SK-N-SH (cell line): ENCODE measurements at regions not wholly inside any gene's neighbourhood (a gene's known extent, or its start where the extent isn't known, plus 50 kb on each side); places are given as distances from the start of the nearest gene placed in this dataset.
"Not testable (repeated sequence)": the region's sequence is repeated elsewhere in the genome, so short reads cannot be mapped to it uniquely, and the experiment has no call there.

ENCODE experiments used
- CTCF ChIP-seq: fragments of 200-600 bp; sonication (generic); IDR thresholded peaks from 2 replicates; pipeline ENCODE4 v1.6.1; 2017; ENCODE audit warnings: antibody characterized with exemption, mild to moderate bottlenecking, moderate library complexity
- EZH2phosphoT487 ChIP-seq: fragments of 200-600 bp; sonication (generic); IDR thresholded peaks from 2 replicates; pipeline ENCODE4 v1.6.1; 2017; ENCODE audit warnings: low read depth, mixed run types, mild to moderate bottlenecking, antibody characterized with exemption, moderate library complexity, borderline replicate concordance
- FOXM1 ChIP-seq: IDR thresholded peaks from 2 replicates; pipeline ENCODE4 v1.4.0; 2012; ENCODE audit warnings: low read depth, mild to moderate bottlenecking
- GATA2 ChIP-seq: sonication (generic); formaldehyde crosslinking; IDR thresholded peaks from 2 replicates; pipeline ENCODE4 v1.5.0; 2020; ENCODE audit warnings: mild to moderate bottlenecking, missing genetic modification reagents
- IRF3 ChIP-seq: fragments of 150-350 bp; IDR thresholded peaks from 2 replicates; pipeline ENCODE4 v1.6.1; 2016; ENCODE audit warnings: mild to moderate bottlenecking, low read depth, low read length
- JUND ChIP-seq: IDR thresholded peaks from 2 replicates; pipeline ENCODE4 v1.4.0; 2012
- NFIC ChIP-seq: IDR thresholded peaks from 2 replicates; pipeline ENCODE4 v1.4.0; 2012; ENCODE audit warnings: borderline replicate concordance
- RAD21 ChIP-seq: IDR thresholded peaks from 2 replicates; pipeline ENCODE4 v1.6.1; 2012; ENCODE audit warnings: mild to moderate bottlenecking, low read length
- REST ChIP-seq: IDR thresholded peaks from 2 replicates; pipeline ENCODE4 v1.6.1; 2012; ENCODE audit warnings: mild to moderate bottlenecking, low read depth, low read length, moderate library complexity
- SMC3 ChIP-seq: IDR thresholded peaks from 2 replicates; pipeline ENCODE4 v1.6.1; 2012; ENCODE audit warnings: low read depth, low read length, improper control_type of control experiment
- TAF1 ChIP-seq: IDR thresholded peaks from 2 replicates; pipeline ENCODE4 v1.6.1; 2012; ENCODE audit warnings: low read depth, mild to moderate bottlenecking, low read length, moderate library complexity, borderline replicate concordance
- USF2 ChIP-seq: fragments of 150-350 bp; IDR thresholded peaks from 2 replicates; pipeline ENCODE4 v1.6.1; 2017; ENCODE audit warnings: antibody characterized with exemption, low read length, low read depth, borderline replicate concordance
- YY1 ChIP-seq: IDR thresholded peaks from 2 replicates; pipeline ENCODE4 v1.4.0; 2012; ENCODE audit warnings: low read depth, mild to moderate bottlenecking

- TF ChIP-seq NFIC, RAD21, REST, IRF3, GATA2, YY1, SMC3, TAF1, CTCF, USF2, FOXM1, JUND, EZH2phosphoT487: not testable (repeated sequence)
Observed at GRCh38 chr3:20517316-20517715, 331.3 kb upstream of the SGO1 start.
